Gastrocnemius medialis (tissue), 4 donors: ENCODE measurements at regions not wholly inside any gene's neighbourhood (a gene's known extent, or its start where the extent isn't known, plus 50 kb on each side); places are given as distances from the start of the nearest gene placed in this dataset.

Source experiments
- ATAC-seq, 2 donors: fragments of 150-250 bp; one replicate each; pipeline ENCODE4 v1.9.1; 2016
- DNase-seq, 2 donors: peaks; one replicate each; pipeline ENCODE4 v3.0.0-alpha.2; 2019
- H3K27ac ChIP-seq, 4 donors: fragments of 200-600 bp; sonication (generic); 1 replicate in 1 of 4; 2 replicates in 3 of 4; pipeline ENCODE4 v1.5.1; 2016 to 2018; ENCODE audit warnings: mild to moderate bottlenecking in 2 of 4, moderate library complexity in 1 of 4
- H3K27me3 ChIP-seq, 3 donors: fragments of 200-600 bp; sonication (generic) in 2 of 3; 1 replicate in 1 of 3; 2 replicates in 2 of 3; pipeline versions ENCODE4 v1.5.1 to v1.6.0; 2016 to 2019; ENCODE audit warnings: mild to moderate bottlenecking in 1 of 3, moderate library complexity in 1 of 3
- H3K36me3 ChIP-seq, 2 donors: fragments of 200-600 bp; sonication (generic) in 1 of 2; one replicate each; pipeline ENCODE4 v1.5.1; 2017 to 2018
- H3K4me1 ChIP-seq, 2 donors: fragments of 200-600 bp; sonication (generic) in 1 of 2; one replicate each; pipeline ENCODE4 v1.5.1; 2016 to 2017; ENCODE audit warnings: mild to moderate bottlenecking in 2 of 2
- H3K4me3 ChIP-seq, 4 donors: fragments of 200-600 bp; sonication (generic) in 3 of 4; 1 replicate in 1 of 4; 2 replicates in 3 of 4; pipeline ENCODE4 v1.5.1; 2016 to 2019; ENCODE audit warnings: mild to moderate bottlenecking in 2 of 4
- H3K9me3 ChIP-seq, 3 donors: fragments of 200-600 bp; sonication (generic) in 2 of 3; 1 replicate in 1 of 3; 2 replicates in 2 of 3; pipeline ENCODE4 v1.5.1; 2016 to 2019
- CTCF ChIP-seq, 5 experiments: fragments of 450-650 bp in 3 of 5; fragments of 200-600 bp in 2 of 5; sonication (generic) in 2 of 5; IDR thresholded peaks in 4 of 5; conservative IDR thresholded peaks in 1 of 5; 1 replicate in 4 of 5; 2 replicates in 1 of 5; pipeline ENCODE4 v1.5.1; 2016 to 2019; ENCODE audit warnings: antibody characterized with exemption in 5 of 5, mild to moderate bottlenecking in 3 of 5, moderate library complexity in 3 of 5
- POLR2A ChIP-seq, 2 donors: fragments of 450-650 bp; IDR thresholded peaks; one replicate each; pipeline ENCODE4 v1.6.1; 2017; ENCODE audit warnings: antibody characterized with exemption in 2 of 2, mild to moderate bottlenecking in 2 of 2, moderate library complexity in 2 of 2
- in situ Hi-C, 4 donors: fragments of 200-750 bp; cut with MboI; loops; one replicate each; pipeline versions ENCODE4 v1.15.0 to v1.8.0; 2017; ENCODE audit warnings: low sequenced_read_pairs in 4 of 4
- intact Hi-C: fragments of 100-400 bp; cut with DNase I; formaldehyde crosslinking; loops from one replicate; pipeline ENCODE4 v1.15.1; 2023; ENCODE audit warnings: low total_unique reads

- in situ Hi-C loops, result no loop called here
Observed at GRCh38 chr15:69754313-69754712, 301.7 kb downstream of the RPLP1 start.

GRCh38 chr15:69755551-69756310, 303.1 kb downstream of the RPLP1 start:
- intact Hi-C loops, result no loop called here
- Histone ChIP-seq H3K27me3 (no peaks in the 10 kb centered on the region), H3K4me1 (no peaks in the 10 kb centered on the region), H3K4me3 (no peak overlapping the region), H3K36me3 (no peaks in the 10 kb centered on the region), H3K9me3 (no peaks in the 10 kb centered on the region), H3K27ac (no peak overlapping the region)
- DNase-seq (no peak), ATAC-seq (no peak)
- in situ Hi-C loops, result no loop called here
- TF ChIP-seq CTCF (IDR thresholded peaks at IDR 0.05 in 4 of 5, conservative IDR thresholded peaks at IDR 0.05 in 1 of 5) (no peak), POLR2A (IDR thresholded peaks at IDR 0.05) (no peak)

More at GRCh38 chr15:69754313-69754712, 301.7 kb downstream of the RPLP1 start:
- DNase-seq, result no peak
- H3K27ac ChIP-seq, result no peak overlapping the region
- intact Hi-C loops, result no loop called here
- no peaks in the 10 kb centered on the region for H3K36me3 ChIP-seq
- no peaks in the 10 kb centered on the region for H3K27me3 ChIP-seq
- no peaks in the 10 kb centered on the region for H3K4me1 ChIP-seq
- ATAC-seq, result no peak
- no peak for TF ChIP-seq CTCF (IDR thresholded peaks at IDR 0.05 in 4 of 5, conservative IDR thresholded peaks at IDR 0.05 in 1 of 5)
- H3K9me3 ChIP-seq, result no peaks in the 10 kb centered on the region
- no peak overlapping the region for H3K4me3 ChIP-seq

GRCh38 chr15:69756440-69756839, 303.8 kb downstream of the RPLP1 start:
- Histone ChIP-seq H3K27ac (no peak overlapping the region), H3K27me3 (no peaks in the 10 kb centered on the region), H3K4me3 (no peak overlapping the region), H3K9me3 (no peaks in the 10 kb centered on the region), H3K4me1 (no peaks in the 10 kb centered on the region), H3K36me3 (no peaks in the 10 kb centered on the region)
- intact Hi-C loops (no loop called here), in situ Hi-C loops (no loop called here)
- no peak for ATAC-seq
- no peak for DNase-seq
- TF ChIP-seq POLR2A (IDR thresholded peaks at IDR 0.05), result no peak
- TF ChIP-seq CTCF (IDR thresholded peaks at IDR 0.05 in 4 of 5, conservative IDR thresholded peaks at IDR 0.05 in 1 of 5), result no peak

- in situ Hi-C loops, result no loop called here
- Histone ChIP-seq H3K9me3 (no peaks in the 10 kb centered on the region), H3K36me3 (no peaks in the 10 kb centered on the region), H3K27ac (no peak overlapping the region), H3K4me1 (no peaks in the 10 kb centered on the region), H3K4me3 (no peak overlapping the region), H3K27me3 (no peaks in the 10 kb centered on the region)
- TF ChIP-seq POLR2A (IDR thresholded peaks at IDR 0.05) (no peak), CTCF (IDR thresholded peaks at IDR 0.05 in 4 of 5, conservative IDR thresholded peaks at IDR 0.05 in 1 of 5) (no peak)
- intact Hi-C loops, result no loop called here
- ATAC-seq, result no peak
- DNase-seq, result no peak
Observed at GRCh38 chr15:69757186-69757585, 304.6 kb downstream of the RPLP1 start.
